ENCODE measurements at regions not wholly inside any gene's neighbourhood (a gene's known extent, or its start where the extent isn't known, plus 50 kb on each side); places are given as distances from the start of the nearest gene placed in this dataset.

GRCh38 chr6:82006027-82006738 is 241.4 kb downstream of the IBTK start:
- H2AFZ ChIP-seq (ENCODE audit: low read depth, low read length), result no peak overlapping the region
- intact Hi-C loops (cut with micrococcal nuclease), result loop anchor here (1.0 to 10.0 kb wide), 5 partner anchors 23 to 1261 kb away; no protein-coding TSS in a partner anchor
- no peak overlapping the region for H3K9ac ChIP-seq (replicated peaks; ENCODE audit: extremely low read depth, insufficient read depth, low read length)

More at GRCh38 chr6:82006027-82006738, 241.4 kb downstream of the IBTK start:
- POLR2A ChIA-PET, result no interaction called here
- H3K27me3 ChIP-seq (ENCODE audit: control insufficient read depth in 2 of 2, insufficient read depth in 2 of 2, low read length in 2 of 2), result no peaks in the 10 kb centered on the region
- FAIRE-seq (peak; percentile 58), DNase-seq (ENCODE audit: low read depth, low spot score) (no peak)
- H3K4me1 ChIP-seq (ENCODE audit: control insufficient read depth, extremely low read depth, insufficient read depth, low read length), result no peaks in the 10 kb centered on the region
- H4K20me1 ChIP-seq (replicated peaks; ENCODE audit: control insufficient read depth, extremely low read depth, insufficient read depth, low read length), result no peaks in the 10 kb centered on the region
- H3K9me3 ChIP-seq (replicated peaks; ENCODE audit: control insufficient read depth, insufficient read depth, low read length), result no peaks in the 10 kb centered on the region
- H3K4me3 ChIP-seq (replicated peaks in 1 of 3; ENCODE audit: insufficient read depth in 1 of 3, low read depth in 1 of 3, low read length in 3 of 3), result no peak overlapping the region
- no peaks in the 10 kb centered on the region for H3K79me2 ChIP-seq (ENCODE audit: control insufficient read depth, insufficient read depth, low read length)
- no peaks in the 10 kb centered on the region for H3K36me3 ChIP-seq (ENCODE audit: control insufficient read depth in 2 of 2, extremely low read depth in 1 of 2, insufficient read depth in 2 of 2, low read length in 2 of 2)
- no peaks in the 10 kb centered on the region for H3K9me1 ChIP-seq (replicated peaks; ENCODE audit: control insufficient read depth, extremely low read depth, insufficient read depth, low read length)
- CTCF ChIA-PET, result interaction anchor here (0.6 to 3.6 kb wide), 33 partner anchors 9 to 1872 kb away, joined by 3 to 35 read pairs (median 5); partner anchors contain the start of gene TENT5A
- TF ChIP-seq CTCF (IDR thresholded peaks at IDR 0.05; ENCODE audit: extremely low read depth in 1 of 2, insufficient read depth in 1 of 2, low read depth in 1 of 2, low read length in 2 of 2) (peak; percentile 61 to 66), POLR2AphosphoS5 (IDR thresholded peaks at IDR 0.05; ENCODE audit: insufficient read depth, low read depth, low read length) (no peak)
- dilution Hi-C loops (cut with MboI; ENCODE audit: extremely low pct_ligation_motif_present, low sequenced_read_pairs), result no loop called here
- BruUV-seq (replicated peaks), result no TSS peak
- no peak overlapping the region for H3K27ac ChIP-seq (ENCODE audit: insufficient read depth, low read depth, low read length)
- H3K4me2 ChIP-seq (ENCODE audit: insufficient read depth, low read length), result no peak overlapping the region

Measured in endothelial cell of umbilical vein (primary cell).